K562 (cell line): ENCODE measurements at regions not wholly inside any gene's neighbourhood (a gene's known extent, or its start where the extent isn't known, plus 50 kb on each side); places are given as distances from the start of the nearest gene placed in this dataset.

ENCODE experiments used
- ATAC-seq: fragments of 200-7000 bp; cut with Tn5 transposase; 3 replicates; pipeline ENCODE4 v1.9.1; 2020; ENCODE audit warnings: moderate library complexity
- BruUV-seq: library from RNA; stranded (reverse); fragments of 400-500 nt; replicated peaks from 2 replicates; lab custom pipeline; 2021; lab: Mats Ljungman, UMichigan
- CTCF ChIA-PET: fragments of 300-600 bp; formaldehyde crosslinking; extraction: SDS; loops from one replicate; lab custom pipeline; 2021; ENCODE audit warnings: low intra/inter-chr PET ratio; lab: Yijun Ruan, JAX
- POLR2A ChIA-PET: fragments of 300-600, 350-650 bp; sonication (Branson Sonifier 250); formaldehyde crosslinking; extraction: SDS; loops from one replicate; lab custom pipeline; 2021; ENCODE audit warnings: antibody characterized with exemption, inconsistent platforms; lab: Yijun Ruan, JAX
- DNase-seq, 4 experiments: peaks; one replicate each; pipeline versions ENCODE4 v3.0.0 to v3.0.0-alpha.2; 2011 to 2018; ENCODE audit warnings: low spot score in 3 of 4, mixed read lengths in 3 of 4; ENCODE audit errors: extremely low read depth in 1 of 4
- FAIRE-seq: peaks from 2 replicates; lab custom pipeline; 2011; peaks lifted over from hg19 to GRCh38; lab: Jason Lieb, UNC
- H2AFZ ChIP-seq: 2 replicates; pipeline ENCODE4 v1.6.0; 2011; ENCODE audit warnings: low read depth, low read length, control low read depth, inconsistent platforms
- H3K27ac ChIP-seq: fragments of 200-600 bp; 3 replicates; pipeline ENCODE4 v1.8.0; 2011; ENCODE audit warnings: low read depth, mild to moderate bottlenecking, control low read depth, inconsistent platforms, low read length, moderate library complexity, mixed read lengths; ENCODE audit errors: extremely low read depth
- H3K27me3 ChIP-seq, 2 experiments: fragments of 300-600 bp in 1 of 2; 2 replicates in 1 of 2; 3 replicates in 1 of 2; pipeline versions ENCODE4 v1.6.0 to v1.8.0; 2011; ENCODE audit warnings: inconsistent platforms in 2 of 2, low read length in 2 of 2, mild to moderate bottlenecking in 1 of 2, mixed read lengths in 1 of 2, moderate library complexity in 1 of 2; ENCODE audit not compliant: control insufficient read depth in 2 of 2, insufficient read depth in 2 of 2
- H3K36me3 ChIP-seq: fragments of 300-600 bp; 3 replicates; pipeline ENCODE4 v1.8.0; 2011; ENCODE audit warnings: mild to moderate bottlenecking, low read length, inconsistent platforms; ENCODE audit not compliant: control insufficient read depth, insufficient read depth
- H3K4me1 ChIP-seq, 2 experiments: fragments of 200-600 bp in 1 of 2; replicated peaks in 1 of 2; 2 replicates in 1 of 2; 3 replicates in 1 of 2; pipeline versions ENCODE4 v1.5.1 to v1.8.0; 2011; ENCODE audit warnings: inconsistent platforms in 2 of 2, low read length in 2 of 2, mild to moderate bottlenecking in 1 of 2, mixed read lengths in 1 of 2, moderate library complexity in 1 of 2; ENCODE audit not compliant: control insufficient read depth in 2 of 2, insufficient read depth in 2 of 2
- H3K4me2 ChIP-seq: 2 replicates; pipeline ENCODE4 v1.6.1; 2011; ENCODE audit warnings: low read length, control low read depth, inconsistent platforms, mixed read lengths; ENCODE audit not compliant: insufficient read depth
- H3K4me3 ChIP-seq: fragments of 200-600 bp; sonication (generic), shearing (Covaris generic); 2 replicates; pipeline ENCODE4 v1.5.1; 2016; ENCODE audit warnings: control low read depth, inconsistent platforms
- H3K79me2 ChIP-seq: fragments of 200-600 bp; 3 replicates; pipeline ENCODE4 v1.8.0; 2011; ENCODE audit warnings: low read length, inconsistent platforms; ENCODE audit not compliant: control insufficient read depth, insufficient read depth
- H3K9ac ChIP-seq, 2 experiments: 2 replicates each; pipeline versions ENCODE4 v1.6.0 to v1.6.1; 2011; ENCODE audit warnings: low read depth in 2 of 2, low read length in 2 of 2, control low read depth in 1 of 2, inconsistent platforms in 1 of 2, mild to moderate bottlenecking in 1 of 2, mixed read lengths in 1 of 2; ENCODE audit not compliant: insufficient read depth in 1 of 2
- H3K9me1 ChIP-seq: one replicate; pipeline ENCODE4 v1.6.0; 2011; ENCODE audit warnings: inconsistent platforms, mild to moderate bottlenecking, low read length, moderate library complexity; ENCODE audit not compliant: control insufficient read depth, insufficient read depth
- H3K9me3 ChIP-seq: replicated peaks from 2 replicates; pipeline ENCODE4 v1.5.1; 2011; ENCODE audit warnings: low read depth, low read length, inconsistent platforms; ENCODE audit not compliant: control insufficient read depth, insufficient read depth
- H4K20me1 ChIP-seq: replicated peaks from 2 replicates; pipeline ENCODE4 v1.6.1; 2011; ENCODE audit warnings: low read length, inconsistent platforms, mixed read lengths; ENCODE audit not compliant: control insufficient read depth, insufficient read depth
- CBX5 ChIP-seq: IDR thresholded peaks from 2 replicates; pipeline ENCODE4 v1.6.1; 2014; ENCODE audit warnings: low read depth, borderline replicate concordance
- CCNT2 ChIP-seq: IDR thresholded peaks from 2 replicates; pipeline ENCODE4 v1.6.1; 2011; ENCODE audit warnings: borderline replicate concordance, low read depth, mild to moderate bottlenecking, moderate library complexity, mixed read lengths, low read length; ENCODE audit not compliant: insufficient read length; ENCODE audit errors: extremely low read depth
- FOS ChIP-seq: IDR thresholded peaks from 3 replicates; pipeline ENCODE4 v1.6.1; 2011; ENCODE audit not compliant: insufficient read length; ENCODE audit errors: extremely low read depth
- KDM5B ChIP-seq: fragments of 200-600 bp; sonication (generic); IDR thresholded peaks from 2 replicates; pipeline ENCODE4 v1.6.1; 2012; ENCODE audit warnings: low read depth, mild to moderate bottlenecking, moderate library complexity, low read length, control low read depth, inconsistent platforms; ENCODE audit not compliant: insufficient replicate concordance
- MBD2 ChIP-seq: sonication (generic); IDR thresholded peaks from 2 replicates; pipeline ENCODE4 v1.6.1; 2016; ENCODE audit warnings: low read depth, borderline replicate concordance
- MCM2 ChIP-seq: fragments of 450-650 bp; IDR thresholded peaks from 2 replicates; pipeline ENCODE4 v1.6.1; 2017; ENCODE audit warnings: low read depth, mild to moderate bottlenecking
- NCOA2 ChIP-seq, 2 experiments: fragments of 450-650 bp; IDR thresholded peaks; 2 replicates each; pipeline ENCODE4 v1.6.1; 2018; ENCODE audit warnings: mild to moderate bottlenecking in 2 of 2, moderate library complexity in 1 of 2; ENCODE audit not compliant: partially characterized antibody in 2 of 2
- NR3C1 ChIP-seq: sonication (generic); formaldehyde crosslinking; IDR thresholded peaks from 2 replicates; pipeline ENCODE4 v1.8.1; 2022; ENCODE audit warnings: missing genetic modification reagents
- POLR2A ChIP-seq: fragments of 450-650 bp; conservative IDR thresholded peaks from 2 replicates; pipeline ENCODE4 v1.6.1; 2016
- POLR2AphosphoS2 ChIP-seq: IDR thresholded peaks from 2 replicates; pipeline ENCODE4 v1.6.1; 2012; ENCODE audit warnings: low read length, improper control_type of control experiment
- RFX7 ChIP-seq: fragments of 250-450 bp; sonication (Bioruptor Pico); IDR thresholded peaks from 2 replicates; pipeline ENCODE4 v1.5.1; 2021; ENCODE audit warnings: mild to moderate bottlenecking
- SMARCA4 ChIP-seq: fragments of 450-650 bp; IDR thresholded peaks from 2 replicates; pipeline ENCODE4 v1.6.1; 2016
- SREBF1 ChIP-seq: fragments of 150-350 bp; IDR thresholded peaks from 2 replicates; pipeline ENCODE4 v1.6.1; 2014; ENCODE audit warnings: antibody characterized with exemption, low read depth, low read length, borderline replicate concordance
- ZNF133 ChIP-seq: fragments of 250-450 bp; sonication (Bioruptor Pico); IDR thresholded peaks from 2 replicates; pipeline ENCODE4 v1.4.0; 2020; ENCODE audit warnings: mild to moderate bottlenecking
- ZNF184 ChIP-seq: sonication (generic); formaldehyde crosslinking; IDR thresholded peaks from 2 replicates; pipeline ENCODE4 v1.5.0; 2020; ENCODE audit warnings: missing genetic modification reagents
- ZNF408 ChIP-seq: fragments of 250-450 bp; sonication (Bioruptor Pico); IDR thresholded peaks from 2 replicates; pipeline ENCODE4 v1.4.0; 2020; ENCODE audit warnings: low read depth, mild to moderate bottlenecking, moderate library complexity
- ZNF764 ChIP-seq: fragments of 250-450 bp; sonication (Bioruptor Pico); IDR thresholded peaks from 2 replicates; pipeline ENCODE4 v1.4.0; 2020; ENCODE audit warnings: low read depth, mild to moderate bottlenecking, moderate library complexity
- in situ Hi-C: fragments of 300-500 bp; cut with MboI; formaldehyde crosslinking; loops from 4 replicates; pipeline ENCODE4 v1.15.0; 2018; ENCODE audit warnings: inconsistent platforms, mixed read lengths
- intact Hi-C: fragments of 100-400 bp; cut with micrococcal nuclease; formaldehyde crosslinking; loops from 2 replicates; pipeline ENCODE4 v1.14.2; 2022
- TF ChIP-seq, protein P1 (sequence below): fragments of 250-450 bp; sonication (Bioruptor Pico); IDR thresholded peaks from 2 replicates; pipeline ENCODE4 v1.5.0; 2021
- TF ChIP-seq, protein P2 (sequence below): fragments of 450-650 bp; IDR thresholded peaks from one replicate; pipeline ENCODE4 v1.6.1; 2018; ENCODE audit warnings: mild to moderate bottlenecking, moderate library complexity; ENCODE audit not compliant: partially characterized antibody

DNA sequence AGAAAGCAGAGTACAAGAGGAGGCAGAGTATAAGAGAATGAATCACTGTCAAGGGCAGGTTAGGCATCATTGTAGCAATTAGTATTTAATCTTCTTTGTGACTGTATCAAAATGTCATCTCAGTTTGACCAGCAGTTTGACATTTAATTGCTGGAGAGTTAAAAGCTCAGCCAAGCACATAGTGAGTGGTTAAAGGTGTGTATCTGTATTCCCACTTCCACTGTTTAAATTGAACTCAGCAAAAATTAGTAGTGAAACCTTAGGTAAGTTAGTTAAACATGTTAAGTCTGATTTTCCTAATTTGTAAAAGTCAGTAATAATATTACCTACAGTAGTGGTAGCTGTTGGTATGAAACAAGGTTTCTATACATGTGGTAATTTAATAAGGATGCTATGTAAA lies 296.4 kb upstream of the MBL2 start:
- Histone ChIP-seq H3K9ac (no peak overlapping the region), H3K27me3 (no peaks in the 10 kb centered on the region), H3K9me3 (peaks cover 2% of the 10 kb centered on the region; the same call in 1 of the 2 replicates), H4K20me1 (no peaks in the 10 kb centered on the region), H3K4me2 (no peak overlapping the region), H3K79me2 (no peaks in the 10 kb centered on the region), H3K4me1 (no peaks in the 10 kb centered on the region), H3K4me3 (no peak overlapping the region), H3K36me3 (no peaks in the 10 kb centered on the region), H2AFZ (no peak overlapping the region), H3K27ac (no peak overlapping the region), H3K9me1 (no peaks in the 10 kb centered on the region)
- POLR2A ChIA-PET, result no interaction called here
- intact Hi-C loops, result no loop called here
- ATAC-seq, result no peak
- DNase-seq, result no peak
- TF ChIP-seq, protein P1, sequence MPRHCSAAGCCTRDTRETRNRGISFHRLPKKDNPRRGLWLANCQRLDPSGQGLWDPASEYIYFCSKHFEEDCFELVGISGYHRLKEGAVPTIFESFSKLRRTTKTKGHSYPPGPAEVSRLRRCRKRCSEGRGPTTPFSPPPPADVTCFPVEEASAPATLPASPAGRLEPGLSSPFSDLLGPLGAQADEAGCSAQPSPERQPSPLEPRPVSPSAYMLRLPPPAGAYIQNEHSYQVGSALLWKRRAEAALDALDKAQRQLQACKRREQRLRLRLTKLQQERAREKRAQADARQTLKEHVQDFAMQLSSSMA (CRISPR knock-in tag), result no peak
- TF ChIP-seq ZNF764 (CRISPR knock-in tag) (no peak), CBX5 (no peak), NR3C1 (no peak), ZNF408 (CRISPR knock-in tag) (no peak), MBD2 (no peak), POLR2AphosphoS2 (no peak), ZNF133 (no peak), FOS (no peak), ZNF184 (CRISPR knock-in tag) (no peak), CCNT2 (no peak), RFX7 (CRISPR knock-in tag) (no peak), SMARCA4 (no peak), MCM2 (no peak), POLR2A (no peak), KDM5B (no peak), NCOA2 (IDR thresholded peaks at IDR 0.05; ENCODE audit: partially characterized antibody in 2 of 2) (no peak), SREBF1 (no peak)
- TF ChIP-seq, protein P2, sequence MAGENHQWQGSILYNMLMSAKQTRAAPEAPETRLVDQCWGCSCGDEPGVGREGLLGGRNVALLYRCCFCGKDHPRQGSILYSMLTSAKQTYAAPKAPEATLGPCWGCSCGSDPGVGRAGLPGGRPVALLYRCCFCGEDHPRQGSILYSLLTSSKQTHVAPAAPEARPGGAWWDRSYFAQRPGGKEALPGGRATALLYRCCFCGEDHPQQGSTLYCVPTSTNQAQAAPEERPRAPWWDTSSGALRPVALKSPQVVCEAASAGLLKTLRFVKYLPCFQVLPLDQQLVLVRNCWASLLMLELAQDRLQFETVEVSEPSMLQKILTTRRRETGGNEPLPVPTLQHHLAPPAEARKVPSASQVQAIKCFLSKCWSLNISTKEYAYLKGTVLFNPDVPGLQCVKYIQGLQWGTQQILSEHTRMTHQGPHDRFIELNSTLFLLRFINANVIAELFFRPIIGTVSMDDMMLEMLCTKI, result no peak
- CTCF ChIA-PET, result no interaction called here
- no peak for FAIRE-seq
- in situ Hi-C loops, result no loop called here
- no TSS peak for BruUV-seq
